ENCODE measurements at regions not wholly inside any gene's neighbourhood (a gene's known extent, or its start where the extent isn't known, plus 50 kb on each side); places are given as distances from the start of the nearest gene placed in this dataset.

GRCh38 chr14:87810711-87811110 lies 182.3 kb downstream of the GALC start:
- Mint-ChIP-seq H3K4me3 (no peak overlapping the region), H3K27ac (no peak overlapping the region), H3K9me3 (no peaks in the 10 kb centered on the region; the same call in 2 of the 3 replicates), H3K36me3 (ENCODE audit: low read depth) (no peaks in the 10 kb centered on the region), H3K4me1 (peaks cover 3% of the 10 kb centered on the region), H3K27me3 (ENCODE audit: insufficient read depth, low read depth, poor library complexity) (peaks cover 2% of the 10 kb centered on the region)
- H4K20me1 ChIP-seq (replicated peaks; ENCODE audit: insufficient read depth), result no peaks in the 10 kb centered on the region
- H3F3A ChIP-seq (replicated peaks; ENCODE audit: low read depth), result no peaks in the 10 kb centered on the region
- H2AFZ ChIP-seq, result no peak overlapping the region
- H3K79me2 ChIP-seq (replicated peaks; ENCODE audit: insufficient read depth), result no peaks in the 10 kb centered on the region
- peaks cover 12% of the 10 kb centered on the region; the same call in 1 of the 2 replicates for H3K9me2 ChIP-seq (ENCODE audit: insufficient read depth)
- no peaks in the 10 kb centered on the region; the same call in 1 of the 2 replicates for H3K4me1 ChIP-seq (ENCODE audit: insufficient read depth)
- ATAC-seq (no peak), DNase-seq (ENCODE audit: low spot score) (no peak)
- H3K27me3 ChIP-seq (ENCODE audit: insufficient read depth), result no peaks in the 10 kb centered on the region
- H3K4me2 ChIP-seq, result no peak overlapping the region
- TF ChIP-seq ZNF114 (CRISPR knock-in tag; IDR thresholded peaks at IDR 0.05) (no peak), ZNF462 (CRISPR knock-in tag; IDR thresholded peaks at IDR 0.05) (no peak), CREB1 (CRISPR knock-in tag; IDR thresholded peaks at IDR 0.05; ENCODE audit: low read depth) (no peak), POLR2AphosphoS5 (IDR thresholded peaks at IDR 0.05; ENCODE audit: low read depth) (no peak), JUNB (IDR thresholded peaks at IDR 0.05; ENCODE audit: unreplicated experiment) (no peak), CTCF (conservative IDR thresholded peaks at IDR 0.05; ENCODE audit: low read depth in 2 of 2) (no peak), EZH2 (IDR thresholded peaks at IDR 0.05; ENCODE audit: low read depth, unreplicated experiment) (no peak), STAT1 (IDR thresholded peaks at IDR 0.05; ENCODE audit: unreplicated experiment) (no peak), ZNF331 (CRISPR knock-in tag; IDR thresholded peaks at IDR 0.05; ENCODE audit: low read depth) (no peak), EZH2phosphoT487 (IDR thresholded peaks at IDR 0.05; ENCODE audit: unreplicated experiment) (no peak), REST (IDR thresholded peaks at IDR 0.05; ENCODE audit: unreplicated experiment) (no peak), ETS1 (IDR thresholded peaks at IDR 0.05) (no peak), NANOG (IDR thresholded peaks at IDR 0.05; ENCODE audit: borderline replicate concordance) (no peak)
- H3K4me3 ChIP-seq, result no peak overlapping the region
- no peak overlapping the region for H3K27ac ChIP-seq (ENCODE audit: low read depth)
- H3K36me3 ChIP-seq (ENCODE audit: insufficient read depth), result no peaks in the 10 kb centered on the region

Data from GM23338 (cell line).